Prostate gland (tissue), 2 donors: ENCODE measurements at regions not wholly inside any gene's neighbourhood (a gene's known extent, or its start where the extent isn't known, plus 50 kb on each side); places are given as distances from the start of the nearest gene placed in this dataset.

Experiments used
- DNase-seq: peaks from one replicate; pipeline ENCODE4 v3.0.0-alpha.2; 2019; ENCODE audit warnings: low spot score
- H3K27ac ChIP-seq, 2 donors: fragments of 200-600 bp; sonication (generic); 2 replicates each; pipeline ENCODE4 v1.5.1; 2017 to 2019
- H3K27me3 ChIP-seq: fragments of 200-600 bp; sonication (generic); replicated peaks from 2 replicates; pipeline ENCODE4 v1.5.1; 2019; ENCODE audit not compliant: insufficient read depth
- H3K36me3 ChIP-seq, 2 donors: fragments of 200-600 bp; sonication (generic); 1 replicate in 1 of 2; 2 replicates in 1 of 2; pipeline versions ENCODE4 v1.5.1 to v1.8.1; 2017 to 2019
- H3K4me1 ChIP-seq: fragments of 200-600 bp; sonication (generic); replicated peaks from 2 replicates; pipeline ENCODE4 v1.5.1; 2019
- H3K4me3 ChIP-seq, 2 donors: fragments of 200-600 bp; sonication (generic); 2 replicates each; pipeline ENCODE4 v1.5.1; 2017 to 2019
- H3K9me3 ChIP-seq: fragments of 200-600 bp; sonication (generic); 2 replicates; pipeline ENCODE4 v1.5.1; 2017
- CTCF ChIP-seq, 4 experiments: fragments of 200-600 bp in 2 of 4; fragments of 450-650 bp in 2 of 4; sonication (generic) in 2 of 4; IDR thresholded peaks; 1 replicate in 3 of 4; 2 replicates in 1 of 4; pipeline ENCODE4 v1.5.1; 2016 to 2019; ENCODE audit warnings: antibody characterized with exemption in 4 of 4, mild to moderate bottlenecking in 2 of 4, moderate library complexity in 2 of 4
- POLR2A ChIP-seq: fragments of 450-650 bp; IDR thresholded peaks from one replicate; pipeline ENCODE4 v1.6.1; 2016; ENCODE audit warnings: antibody characterized with exemption, mild to moderate bottlenecking
- POLR2AphosphoS5 ChIP-seq: sonication (generic); formaldehyde crosslinking; IDR thresholded peaks from one replicate; pipeline ENCODE4 v1.6.1; 2017; ENCODE audit warnings: antibody characterized with exemption
- WGBS: methylation state at CpG from one replicate; pipeline ENCODE4 v1.1.5; 2018; 5-methylcytosine and 5-hydroxymethylcytosine counted together
- intact Hi-C: fragments of 100-400 bp; cut with DNase I; formaldehyde crosslinking; loops from one replicate; pipeline ENCODE4 v1.14.2; 2022

- intact Hi-C loops: loop anchor here (10.0 kb wide), 1 partner anchor 165 kb away; no protein-coding TSS in a partner anchor
- Histone ChIP-seq H3K27me3 (no peaks in the 10 kb centered on the region), H3K36me3 (no peaks in the 10 kb centered on the region), H3K9me3 (no peaks in the 10 kb centered on the region), H3K4me3 (no peak overlapping the region), H3K27ac (no peak overlapping the region), H3K4me1 (no peaks in the 10 kb centered on the region)
- no peak for DNase-seq
- WGBS: 83% methylated on average over 6 of the region's 6 CpGs
- TF ChIP-seq CTCF (IDR thresholded peaks at IDR 0.05) (no peak), POLR2AphosphoS5 (no peak), POLR2A (no peak)
Measured at GRCh38 chr10:129090165-129090564, 376.9 kb upstream of the MGMT start.

GRCh38 chr10:129090618-129091366, 376.2 kb upstream of the MGMT start:
- WGBS: 90% methylated on average over 6 of the region's 6 CpGs
- no peaks in the 10 kb centered on the region for H3K9me3 ChIP-seq
- H3K4me3 ChIP-seq: no peak overlapping the region
- no peaks in the 10 kb centered on the region for H3K4me1 ChIP-seq
- TF ChIP-seq POLR2A: no peak
- no peak for TF ChIP-seq POLR2AphosphoS5
- no peak for TF ChIP-seq CTCF (IDR thresholded peaks at IDR 0.05)
- H3K27ac ChIP-seq: no peak overlapping the region
- intact Hi-C loops: loop anchor here (10.0 kb wide), 1 partner anchor 166 kb away; no protein-coding TSS in a partner anchor
- DNase-seq: no peak
- no peaks in the 10 kb centered on the region for H3K27me3 ChIP-seq
- H3K36me3 ChIP-seq: no peaks in the 10 kb centered on the region

GRCh38 chr10:129093641-129094040, 373.4 kb upstream of the MGMT start:
- Histone ChIP-seq H3K4me3 (no peak overlapping the region), H3K27ac (no peak overlapping the region), H3K36me3 (no peaks in the 10 kb centered on the region), H3K9me3 (no peaks in the 10 kb centered on the region), H3K4me1 (no peaks in the 10 kb centered on the region), H3K27me3 (no peaks in the 10 kb centered on the region)
- intact Hi-C loops: loop anchor here (10.0 kb wide), 1 partner anchor 169 kb away; no protein-coding TSS in a partner anchor
- 86% methylated on average over 8 of the region's 8 CpGs for WGBS
- TF ChIP-seq POLR2AphosphoS5 (no peak), POLR2A (no peak), CTCF (IDR thresholded peaks at IDR 0.05) (no peak)
- no peak for DNase-seq

GRCh38 chr10:129094233-129094632, 372.8 kb upstream of the MGMT start:
- Histone ChIP-seq H3K4me1 (no peaks in the 10 kb centered on the region), H3K36me3 (no peaks in the 10 kb centered on the region), H3K27me3 (no peaks in the 10 kb centered on the region), H3K4me3 (no peak overlapping the region), H3K27ac (no peak overlapping the region), H3K9me3 (no peaks in the 10 kb centered on the region)
- 92% methylated on average over 6 of the region's 6 CpGs for WGBS
- intact Hi-C loops: loop anchor here (10.0 kb wide), 1 partner anchor 169 kb away; no protein-coding TSS in a partner anchor
- no peak for TF ChIP-seq POLR2AphosphoS5
- TF ChIP-seq POLR2A: no peak
- TF ChIP-seq CTCF (IDR thresholded peaks at IDR 0.05): no peak
- no peak for DNase-seq

- no peak for TF ChIP-seq CTCF (IDR thresholded peaks at IDR 0.05)
- no peak for TF ChIP-seq POLR2A
- no peak for TF ChIP-seq POLR2AphosphoS5
- Histone ChIP-seq H3K9me3 (no peaks in the 10 kb centered on the region), H3K4me1 (no peaks in the 10 kb centered on the region), H3K4me3 (no peak overlapping the region), H3K27ac (no peak overlapping the region), H3K27me3 (no peaks in the 10 kb centered on the region), H3K36me3 (no peaks in the 10 kb centered on the region)
- 94% methylated on average over 2 of the region's 2 CpGs for whole genome bisulfite sequencing
- intact Hi-C loops: loop anchor here (10.0 kb wide), 1 partner anchor 170 kb away; no protein-coding TSS in a partner anchor
- DNase-seq: no peak
Measured at GRCh38 chr10:129094861-129095260, 372.2 kb upstream of the MGMT start.
